CD4-positive, alpha-beta T cell treated with Interleukin-6 for 4 hours (primary cell): ENCODE measurements at regions not wholly inside any gene's neighbourhood (a gene's known extent, or its start where the extent isn't known, plus 50 kb on each side); places are given as distances from the start of the nearest gene placed in this dataset.
"Not testable (repeated sequence)": the region's sequence is repeated elsewhere in the genome, so short reads cannot be mapped to it uniquely, and the experiment has no call there.

ENCODE experiments used
- DNase-seq: peaks from one replicate; pipeline ENCODE4 v3.0.0-alpha.2; 2020; ENCODE audit warnings: mixed read lengths

- DNase-seq: no peak
Measured at GRCh38 chr9:30103647-30104394, 2280.6 kb upstream of the ACO1 start.

- not testable (repeated sequence) for DNase-seq
Measured at GRCh38 chr9:30107134-30107533, 2277.3 kb upstream of the ACO1 start.

- no peak for DNase-seq
Measured at GRCh38 chr9:30116673-30117217, 2267.7 kb upstream of the ACO1 start.

GRCh38 chr9:30120666-30121065, 2263.8 kb upstream of the ACO1 start:
- no peak for DNase-seq

- DNase-seq: no peak
Measured at GRCh38 chr9:30121611-30122010, 2262.8 kb upstream of the ACO1 start.

- no peak for DNase-seq
Measured at GRCh38 chr9:30125881-30126280, 2258.6 kb upstream of the ACO1 start.

GRCh38 chr9:30127371-30127770, 2257.1 kb upstream of the ACO1 start:
- no peak for DNase-seq

- no peak for DNase-seq
Measured at GRCh38 chr9:30140407-30140806, 2244.0 kb upstream of the ACO1 start.

- no peak for DNase-seq
Measured at GRCh38 chr9:30160570-30160969, 2223.9 kb upstream of the ACO1 start.

- no peak for DNase-seq
Measured at GRCh38 chr9:30172206-30172605, 2212.2 kb upstream of the ACO1 start.

- no peak for DNase-seq
Measured at GRCh38 chr9:30178610-30179009, 2205.8 kb upstream of the ACO1 start.

- DNase-seq: no peak
Measured at GRCh38 chr9:30193421-30193820, 2191.0 kb upstream of the ACO1 start.

- no peak for DNase-seq
Measured at GRCh38 chr9:30196941-30197340, 2187.5 kb upstream of the ACO1 start.

- DNase-seq: no peak
Measured at GRCh38 chr9:30197453-30197852, 2187.0 kb upstream of the ACO1 start.

GRCh38 chr9:30197954-30198353, 2186.5 kb upstream of the ACO1 start:
- no peak for DNase-seq

- no peak for DNase-seq
Measured at GRCh38 chr9:30198463-30199309, 2185.8 kb upstream of the ACO1 start.

GRCh38 chr9:30201024-30201423, 2183.4 kb upstream of the ACO1 start:
- no peak for DNase-seq

GRCh38 chr9:30235068-30235467, 2149.4 kb upstream of the ACO1 start:
- DNase-seq: no peak

- DNase-seq: no peak
Measured at GRCh38 chr9:30235564-30235963, 2148.9 kb upstream of the ACO1 start.

- DNase-seq: no peak
Measured at GRCh38 chr9:30239878-30240277, 2144.6 kb upstream of the ACO1 start.

GRCh38 chr9:30243467-30243866, 2141.0 kb upstream of the ACO1 start:
- DNase-seq: no peak

GRCh38 chr9:30244877-30245276, 2139.6 kb upstream of the ACO1 start:
- no peak for DNase-seq

GRCh38 chr9:30250872-30251271, 2133.6 kb upstream of the ACO1 start:
- no peak for DNase-seq

- no peak for DNase-seq
Measured at GRCh38 chr9:30258094-30258493, 2126.3 kb upstream of the ACO1 start.
